GM12878 (cell line): ENCODE measurements at regions not wholly inside any gene's neighbourhood (a gene's known extent, or its start where the extent isn't known, plus 50 kb on each side); places are given as distances from the start of the nearest gene placed in this dataset.

Source experiments
- BACH1 ChIP-seq: fragments of 450-650 bp; IDR thresholded peaks from 2 replicates; pipeline ENCODE4 v1.6.1; 2017; ENCODE audit warnings: mild to moderate bottlenecking, borderline replicate concordance
- TF ChIP-seq, protein P1 (sequence below): IDR thresholded peaks from 2 replicates; pipeline ENCODE4 v1.6.1; 2011; ENCODE audit warnings: borderline replicate concordance, low read depth, mild to moderate bottlenecking, moderate library complexity, mixed read lengths, low read length; ENCODE audit not compliant: insufficient read depth; ENCODE audit errors: extremely low read length
- TF ChIP-seq, protein P2 (sequence below), 3 experiments: IDR thresholded peaks in 2 of 3; conservative IDR thresholded peaks in 1 of 3; 2 replicates each; pipeline ENCODE4 v1.5.1; 2011; ENCODE audit warnings: low read depth in 3 of 3, low read length in 3 of 3, mild to moderate bottlenecking in 3 of 3, control low read depth in 2 of 3, moderate library complexity in 2 of 3, inconsistent platforms in 1 of 3, mixed read lengths in 1 of 3; ENCODE audit not compliant: control insufficient read depth in 2 of 3, insufficient read depth in 1 of 3; ENCODE audit errors: extremely low read depth in 1 of 3

DNA sequence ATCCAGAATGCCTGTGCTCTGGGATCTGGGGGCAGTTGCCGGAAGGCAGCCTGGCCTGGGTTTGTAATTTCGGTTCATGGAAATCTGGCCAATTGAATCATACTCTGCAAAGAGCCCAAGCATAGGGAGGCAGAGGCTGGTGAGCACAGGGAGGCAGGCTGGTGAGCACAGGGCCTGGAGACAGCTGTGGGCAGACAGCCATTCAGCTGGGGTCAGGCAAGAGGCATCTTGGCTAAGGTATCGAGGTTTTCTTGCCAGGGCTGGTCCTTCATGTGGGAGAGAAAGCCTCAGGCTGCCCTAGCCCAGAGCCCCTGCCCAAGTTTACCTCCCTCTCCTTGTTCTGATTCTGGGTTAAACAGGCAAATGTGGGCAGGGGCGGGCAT lies 63.7 kb upstream of the BAIAP2L1 start:
- TF ChIP-seq, protein P1, sequence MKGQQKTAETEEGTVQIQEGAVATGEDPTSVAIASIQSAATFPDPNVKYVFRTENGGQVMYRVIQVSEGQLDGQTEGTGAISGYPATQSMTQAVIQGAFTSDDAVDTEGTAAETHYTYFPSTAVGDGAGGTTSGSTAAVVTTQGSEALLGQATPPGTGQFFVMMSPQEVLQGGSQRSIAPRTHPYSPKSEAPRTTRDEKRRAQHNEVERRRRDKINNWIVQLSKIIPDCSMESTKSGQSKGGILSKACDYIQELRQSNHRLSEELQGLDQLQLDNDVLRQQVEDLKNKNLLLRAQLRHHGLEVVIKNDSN: no peak
- TF ChIP-seq BACH1: no peak
- TF ChIP-seq, protein P2, sequence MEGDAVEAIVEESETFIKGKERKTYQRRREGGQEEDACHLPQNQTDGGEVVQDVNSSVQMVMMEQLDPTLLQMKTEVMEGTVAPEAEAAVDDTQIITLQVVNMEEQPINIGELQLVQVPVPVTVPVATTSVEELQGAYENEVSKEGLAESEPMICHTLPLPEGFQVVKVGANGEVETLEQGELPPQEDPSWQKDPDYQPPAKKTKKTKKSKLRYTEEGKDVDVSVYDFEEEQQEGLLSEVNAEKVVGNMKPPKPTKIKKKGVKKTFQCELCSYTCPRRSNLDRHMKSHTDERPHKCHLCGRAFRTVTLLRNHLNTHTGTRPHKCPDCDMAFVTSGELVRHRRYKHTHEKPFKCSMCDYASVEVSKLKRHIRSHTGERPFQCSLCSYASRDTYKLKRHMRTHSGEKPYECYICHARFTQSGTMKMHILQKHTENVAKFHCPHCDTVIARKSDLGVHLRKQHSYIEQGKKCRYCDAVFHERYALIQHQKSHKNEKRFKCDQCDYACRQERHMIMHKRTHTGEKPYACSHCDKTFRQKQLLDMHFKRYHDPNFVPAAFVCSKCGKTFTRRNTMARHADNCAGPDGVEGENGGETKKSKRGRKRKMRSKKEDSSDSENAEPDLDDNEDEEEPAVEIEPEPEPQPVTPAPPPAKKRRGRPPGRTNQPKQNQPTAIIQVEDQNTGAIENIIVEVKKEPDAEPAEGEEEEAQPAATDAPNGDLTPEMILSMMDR (IDR thresholded peaks at IDR 0.05 in 2 of 3, conservative IDR thresholded peaks at IDR 0.05 in 1 of 3; ENCODE audit: control insufficient read depth in 2 of 3, extremely low read depth in 1 of 3, insufficient read depth in 1 of 3, low read depth in 3 of 3, low read length in 3 of 3): no peak
